ENCODE measurements at regions not wholly inside any gene's neighbourhood (a gene's known extent, or its start where the extent isn't known, plus 50 kb on each side); places are given as distances from the start of the nearest gene placed in this dataset.

- no peak for TF ChIP-seq RAD21 (IDR thresholded peaks at IDR 0.05; ENCODE audit: low read depth)
- TF ChIP-seq ZBTB7A (IDR thresholded peaks at IDR 0.05; ENCODE audit: low read depth) = no peak
- TF ChIP-seq EGR1 (IDR thresholded peaks at IDR 0.05) = no peak
- no peak for TF ChIP-seq CEBPB (IDR thresholded peaks at IDR 0.05)
- TF ChIP-seq, protein P1, sequence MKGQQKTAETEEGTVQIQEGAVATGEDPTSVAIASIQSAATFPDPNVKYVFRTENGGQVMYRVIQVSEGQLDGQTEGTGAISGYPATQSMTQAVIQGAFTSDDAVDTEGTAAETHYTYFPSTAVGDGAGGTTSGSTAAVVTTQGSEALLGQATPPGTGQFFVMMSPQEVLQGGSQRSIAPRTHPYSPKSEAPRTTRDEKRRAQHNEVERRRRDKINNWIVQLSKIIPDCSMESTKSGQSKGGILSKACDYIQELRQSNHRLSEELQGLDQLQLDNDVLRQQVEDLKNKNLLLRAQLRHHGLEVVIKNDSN (IDR thresholded peaks at IDR 0.05) = no peak
- TF ChIP-seq, protein P2, sequence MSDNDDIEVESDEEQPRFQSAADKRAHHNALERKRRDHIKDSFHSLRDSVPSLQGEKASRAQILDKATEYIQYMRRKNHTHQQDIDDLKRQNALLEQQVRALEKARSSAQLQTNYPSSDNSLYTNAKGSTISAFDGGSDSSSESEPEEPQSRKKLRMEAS (IDR thresholded peaks at IDR 0.05) = no peak
- TF ChIP-seq NFIC (IDR thresholded peaks at IDR 0.05) = no peak
- TF ChIP-seq TAF1 (IDR thresholded peaks at IDR 0.05; ENCODE audit: low read depth) = no peak
- TF ChIP-seq TEAD4 (IDR thresholded peaks at IDR 0.05) = no peak
- no peak for TF ChIP-seq YY1 (IDR thresholded peaks at IDR 0.05; ENCODE audit: low read depth)
- no peak for TF ChIP-seq CREB1 (IDR thresholded peaks at IDR 0.05; ENCODE audit: low read depth)
- TF ChIP-seq TCF12 (IDR thresholded peaks at IDR 0.05; ENCODE audit: low read depth) = no peak
- TF ChIP-seq EP300 (IDR thresholded peaks at IDR 0.05; ENCODE audit: borderline replicate concordance) = no peak
Observed at GRCh38 chr2:20130821-20131645, 79.6 kb upstream of the LAPTM4A start.

- TF ChIP-seq NFIC (IDR thresholded peaks at IDR 0.05) (no peak), EGR1 (IDR thresholded peaks at IDR 0.05) (no peak), TCF12 (IDR thresholded peaks at IDR 0.05; ENCODE audit: low read depth) (no peak), FOXM1 (IDR thresholded peaks at IDR 0.05; ENCODE audit: borderline replicate concordance, low read depth) (no peak), CREB1 (IDR thresholded peaks at IDR 0.05; ENCODE audit: low read depth) (no peak), RAD21 (IDR thresholded peaks at IDR 0.05; ENCODE audit: low read depth) (no peak), CEBPB (IDR thresholded peaks at IDR 0.05) (no peak), TEAD4 (IDR thresholded peaks at IDR 0.05) (no peak), REST (IDR thresholded peaks at IDR 0.05; ENCODE audit: low read depth) (no peak), TAF1 (IDR thresholded peaks at IDR 0.05; ENCODE audit: low read depth) (no peak), ZBTB7A (IDR thresholded peaks at IDR 0.05; ENCODE audit: low read depth) (no peak), YY1 (IDR thresholded peaks at IDR 0.05; ENCODE audit: low read depth) (no peak), EP300 (IDR thresholded peaks at IDR 0.05; ENCODE audit: borderline replicate concordance) (no peak)
- TF ChIP-seq, protein P2 (IDR thresholded peaks at IDR 0.05) = no peak
- TF ChIP-seq, protein P1 (IDR thresholded peaks at IDR 0.05) = no peak
Observed at GRCh38 chr2:20130160-20130560, 78.7 kb upstream of the LAPTM4A start.

DNA sequence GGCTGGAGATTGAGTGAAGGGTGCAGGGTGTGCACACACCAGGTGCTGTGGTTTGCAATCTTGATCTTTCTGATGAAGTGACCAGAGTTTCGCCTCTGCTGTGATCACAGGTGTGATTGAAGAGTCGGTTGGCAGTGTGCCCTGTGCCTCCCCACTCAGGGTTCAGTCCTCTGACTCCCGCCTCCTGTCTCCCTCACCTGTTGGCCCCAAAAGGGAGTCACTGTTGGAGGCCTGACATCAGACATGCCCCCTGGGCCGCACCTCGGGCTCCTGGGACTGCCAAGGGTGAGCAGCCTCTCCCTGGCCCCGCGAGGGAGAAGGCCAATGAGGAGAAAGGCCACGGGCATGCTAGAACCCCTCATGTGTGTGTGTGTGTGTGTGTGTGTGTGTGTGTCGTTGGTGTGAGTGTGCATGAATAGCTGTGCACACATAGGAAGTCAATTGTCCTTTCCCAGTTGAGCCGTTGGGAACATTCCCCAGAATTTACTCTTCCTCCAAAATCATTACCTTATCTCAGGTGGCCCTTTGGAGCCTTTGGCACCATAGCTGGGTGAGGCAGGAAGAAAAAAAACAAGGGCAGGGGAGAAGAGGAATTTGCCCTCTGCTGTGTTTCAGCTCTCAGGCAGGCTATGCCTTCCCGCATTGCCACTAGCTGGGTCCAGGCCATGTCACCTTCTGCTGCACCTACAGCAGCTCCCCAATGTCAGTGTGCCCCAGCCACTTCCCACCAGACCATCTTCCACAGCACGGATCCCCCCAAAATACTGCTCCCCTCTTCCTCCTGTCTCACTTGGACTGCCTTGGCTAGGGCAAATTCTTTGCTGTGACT, 78.1 kb upstream of the LAPTM4A start:
- TF ChIP-seq CREB1 (IDR thresholded peaks at IDR 0.05; ENCODE audit: low read depth) (no peak), ZBTB7A (IDR thresholded peaks at IDR 0.05; ENCODE audit: low read depth) (no peak), NFIC (IDR thresholded peaks at IDR 0.05) (no peak), TCF12 (IDR thresholded peaks at IDR 0.05; ENCODE audit: low read depth) (no peak), REST (IDR thresholded peaks at IDR 0.05; ENCODE audit: low read depth) (no peak), CEBPB (IDR thresholded peaks at IDR 0.05) (no peak), EGR1 (IDR thresholded peaks at IDR 0.05) (no peak), EP300 (IDR thresholded peaks at IDR 0.05; ENCODE audit: borderline replicate concordance) (no peak), FOXM1 (IDR thresholded peaks at IDR 0.05; ENCODE audit: borderline replicate concordance, low read depth) (no peak), TEAD4 (IDR thresholded peaks at IDR 0.05) (no peak)
- TF ChIP-seq, protein P2 (IDR thresholded peaks at IDR 0.05) = no peak
- TF ChIP-seq, protein P1 (IDR thresholded peaks at IDR 0.05) = no peak

All from Ishikawa (cell line).